ENCODE measurements at regions not wholly inside any gene's neighbourhood (a gene's known extent, or its start where the extent isn't known, plus 50 kb on each side); places are given as distances from the start of the nearest gene placed in this dataset.

DNA sequence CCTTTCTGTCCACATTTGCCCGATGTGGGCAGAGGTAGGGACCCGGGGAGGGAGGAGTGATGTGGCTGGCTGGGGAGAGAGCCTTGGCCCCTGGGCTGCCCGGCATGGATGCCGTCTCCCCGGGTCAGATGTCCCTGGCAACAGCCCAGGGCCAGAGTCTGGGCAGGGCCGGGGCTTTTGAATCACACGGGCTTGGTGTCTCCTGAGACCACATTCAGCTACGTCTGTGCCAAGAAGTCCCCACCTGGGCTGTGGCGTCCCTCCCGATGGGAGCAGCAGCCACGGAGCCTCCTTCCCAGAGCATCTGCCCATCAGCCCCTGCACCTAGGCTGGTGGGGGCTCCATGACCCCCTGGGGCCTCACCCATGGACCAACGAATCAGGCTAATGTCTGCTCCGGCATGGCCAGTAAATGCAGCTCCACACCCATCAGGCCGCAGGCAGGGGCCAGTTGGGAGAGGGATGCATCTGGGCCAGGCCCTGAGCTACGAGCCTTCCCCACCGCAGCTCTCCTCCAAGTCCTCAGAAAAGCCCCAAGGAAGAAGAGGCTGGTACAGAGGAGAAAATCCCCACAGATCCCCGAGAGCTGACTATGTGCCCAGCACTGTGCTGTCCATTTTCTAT, 109.4 kb downstream of the RFLNA start:
- H3K9me3 ChIP-seq (ENCODE audit: insufficient read depth, low read length), result no peaks in the 10 kb centered on the region
- H3K4me3 ChIP-seq (ENCODE audit: insufficient read length, low read depth), result no peak overlapping the region
- no peaks in the 10 kb centered on the region for H3K27me3 ChIP-seq (ENCODE audit: insufficient read depth, insufficient read length)
- DNase-seq (ENCODE audit: low read depth, low spot score), result no peak
- H3K36me3 ChIP-seq (ENCODE audit: insufficient read depth, insufficient read length, low read length), result peaks cover 65% of the 10 kb centered on the region
- TF ChIP-seq SUZ12 (IDR thresholded peaks at IDR 0.05; ENCODE audit: extremely low read depth, insufficient read depth, insufficient read length) (no peak), ZNF274 (IDR thresholded peaks at IDR 0.05; ENCODE audit: low read depth, low read length) (no peak), YY1 (IDR thresholded peaks at IDR 0.05; ENCODE audit: insufficient read depth, insufficient read length) (no peak)
- H3K9ac ChIP-seq (ENCODE audit: insufficient read length, low read depth), result peak overlapping the region; percentile 52
- H3K4me1 ChIP-seq (ENCODE audit: insufficient read depth, insufficient read length), result peaks cover 58% of the 10 kb centered on the region

DNA sequence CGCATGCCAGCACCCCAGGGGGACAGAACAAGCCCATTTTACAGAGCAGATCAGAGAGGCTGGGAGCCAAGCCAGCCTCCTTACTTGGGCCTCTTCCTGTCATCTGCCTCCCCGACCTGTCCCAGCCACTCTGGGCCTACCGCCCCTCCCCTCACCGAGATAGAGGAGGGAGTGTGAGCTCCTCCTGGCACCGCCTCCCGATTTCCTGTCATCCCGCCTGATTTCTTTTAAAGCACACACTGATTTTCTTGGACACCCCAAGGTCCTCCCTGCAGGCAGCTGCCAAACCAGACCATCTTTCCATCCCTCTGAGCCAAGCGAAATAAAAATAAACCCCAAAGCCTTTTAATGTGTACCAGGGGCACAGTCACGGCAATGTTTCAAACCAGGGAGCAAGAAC, 108.4 kb downstream of the RFLNA start:
- Histone ChIP-seq H3K4me3 (ENCODE audit: insufficient read length, low read depth) (no peak overlapping the region), H3K27me3 (ENCODE audit: insufficient read depth, insufficient read length) (no peaks in the 10 kb centered on the region), H3K9me3 (ENCODE audit: insufficient read depth, low read length) (no peaks in the 10 kb centered on the region), H3K36me3 (ENCODE audit: insufficient read depth, insufficient read length, low read length) (peaks cover 67% of the 10 kb centered on the region), H3K4me1 (ENCODE audit: insufficient read depth, insufficient read length) (peaks cover 58% of the 10 kb centered on the region), H3K9ac (ENCODE audit: insufficient read length, low read depth) (no peak overlapping the region)
- no peak for DNase-seq (ENCODE audit: low read depth, low spot score)
- TF ChIP-seq SUZ12 (IDR thresholded peaks at IDR 0.05; ENCODE audit: extremely low read depth, insufficient read depth, insufficient read length), result no peak
- TF ChIP-seq ZNF274 (IDR thresholded peaks at IDR 0.05; ENCODE audit: low read depth, low read length), result no peak
- TF ChIP-seq YY1 (IDR thresholded peaks at IDR 0.05; ENCODE audit: insufficient read depth, insufficient read length), result no peak

DNA sequence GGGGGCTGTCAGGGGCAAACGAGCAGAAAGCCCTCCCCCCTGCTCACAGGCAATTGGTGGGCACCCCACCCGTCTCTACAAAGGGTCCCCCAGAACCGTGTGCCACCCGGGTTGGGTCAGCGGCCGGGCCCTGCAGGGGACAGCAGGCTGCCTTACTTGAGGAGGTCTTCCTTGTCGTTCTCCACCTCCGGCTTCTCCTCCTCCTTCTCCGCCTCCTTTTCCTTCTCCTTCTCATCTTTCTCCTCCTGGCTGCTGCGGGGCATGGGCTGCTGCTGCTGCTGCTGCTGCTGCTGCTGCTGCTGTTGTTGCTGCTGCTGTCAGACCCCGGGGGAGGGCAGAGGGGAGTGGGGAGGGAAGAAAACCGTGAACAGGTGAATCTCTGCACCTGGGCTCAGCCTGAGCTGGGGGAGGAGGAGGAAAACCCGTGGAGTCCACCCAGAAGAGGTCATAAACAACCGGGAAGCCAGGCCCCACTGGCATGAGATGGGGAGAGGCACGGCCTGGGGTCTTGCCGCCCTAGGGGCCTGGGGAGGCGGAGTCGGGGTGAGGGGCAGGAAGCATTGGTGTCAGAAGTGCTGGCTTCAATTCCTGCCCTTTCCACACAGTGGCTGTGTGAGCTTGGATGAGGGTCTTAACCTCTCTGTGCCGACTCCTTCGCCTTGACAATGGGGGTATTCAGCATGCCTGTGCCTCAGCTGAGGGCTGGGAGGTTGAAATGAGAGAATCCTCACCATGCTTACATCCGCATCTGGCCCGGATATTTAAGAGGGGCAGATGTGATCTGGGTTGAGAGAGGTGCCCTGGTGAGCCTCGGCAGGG, 107.6 kb downstream of the RFLNA start:
- no peak for DNase-seq (ENCODE audit: low read depth, low spot score)

DNA sequence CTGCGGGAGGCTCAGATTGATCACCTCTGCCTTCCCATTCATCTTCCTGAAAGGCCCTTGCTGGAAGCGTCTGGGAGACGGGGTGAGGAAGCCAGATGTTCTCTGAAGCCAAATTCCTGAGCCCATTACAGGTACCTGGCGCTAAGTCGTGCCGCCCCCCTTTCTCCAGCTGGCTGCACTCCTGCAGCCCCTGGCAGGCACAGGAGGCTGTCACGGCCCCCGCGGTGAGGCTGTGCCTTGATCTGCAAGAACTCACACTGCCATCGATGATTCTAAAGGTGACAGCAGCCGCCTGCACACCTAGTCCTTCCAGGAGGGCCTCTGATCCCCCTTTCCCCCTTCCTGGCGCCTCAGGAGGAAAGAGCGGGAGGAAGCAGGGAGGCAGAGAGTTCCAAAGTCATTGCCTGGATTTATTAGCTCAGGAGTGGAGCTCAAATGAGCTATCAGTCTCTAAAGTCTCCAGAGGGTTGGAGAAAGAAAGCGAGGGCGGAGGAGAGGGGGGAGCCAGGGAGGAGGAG, 106.9 kb downstream of the RFLNA start:
- TF ChIP-seq YY1 (IDR thresholded peaks at IDR 0.05; ENCODE audit: insufficient read depth, insufficient read length) (no peak), ZNF274 (IDR thresholded peaks at IDR 0.05; ENCODE audit: low read depth, low read length) (no peak), SUZ12 (IDR thresholded peaks at IDR 0.05; ENCODE audit: extremely low read depth, insufficient read depth, insufficient read length) (no peak)
- no peak for DNase-seq (ENCODE audit: low read depth, low spot score)
- peaks cover 72% of the 10 kb centered on the region for H3K36me3 ChIP-seq (ENCODE audit: insufficient read depth, insufficient read length, low read length)
- no peak overlapping the region for H3K4me3 ChIP-seq (ENCODE audit: insufficient read length, low read depth)
- H3K9ac ChIP-seq (ENCODE audit: insufficient read length, low read depth), result peak overlapping the region; percentile 45
- H3K4me1 ChIP-seq (ENCODE audit: insufficient read depth, insufficient read length), result peaks cover 51% of the 10 kb centered on the region
- H3K27me3 ChIP-seq (ENCODE audit: insufficient read depth, insufficient read length), result no peaks in the 10 kb centered on the region
- no peaks in the 10 kb centered on the region for H3K9me3 ChIP-seq (ENCODE audit: insufficient read depth, low read length)

More for the DNA sequence above, 107.6 kb downstream of the RFLNA start:
- no peaks in the 10 kb centered on the region for H3K9me3 ChIP-seq (ENCODE audit: insufficient read depth, low read length)
- peak overlapping the region; percentile 26 for H3K9ac ChIP-seq (ENCODE audit: insufficient read length, low read depth)
- H3K4me1 ChIP-seq (ENCODE audit: insufficient read depth, insufficient read length), result peaks cover 54% of the 10 kb centered on the region
- H3K36me3 ChIP-seq (ENCODE audit: insufficient read depth, insufficient read length, low read length), result peaks cover 72% of the 10 kb centered on the region
- TF ChIP-seq ZNF274 (IDR thresholded peaks at IDR 0.05; ENCODE audit: low read depth, low read length) (no peak), SUZ12 (IDR thresholded peaks at IDR 0.05; ENCODE audit: extremely low read depth, insufficient read depth, insufficient read length) (no peak), YY1 (IDR thresholded peaks at IDR 0.05; ENCODE audit: insufficient read depth, insufficient read length) (no peak)
- H3K27me3 ChIP-seq (ENCODE audit: insufficient read depth, insufficient read length), result no peaks in the 10 kb centered on the region
- H3K4me3 ChIP-seq (ENCODE audit: insufficient read length, low read depth), result no peak overlapping the region

DNA sequence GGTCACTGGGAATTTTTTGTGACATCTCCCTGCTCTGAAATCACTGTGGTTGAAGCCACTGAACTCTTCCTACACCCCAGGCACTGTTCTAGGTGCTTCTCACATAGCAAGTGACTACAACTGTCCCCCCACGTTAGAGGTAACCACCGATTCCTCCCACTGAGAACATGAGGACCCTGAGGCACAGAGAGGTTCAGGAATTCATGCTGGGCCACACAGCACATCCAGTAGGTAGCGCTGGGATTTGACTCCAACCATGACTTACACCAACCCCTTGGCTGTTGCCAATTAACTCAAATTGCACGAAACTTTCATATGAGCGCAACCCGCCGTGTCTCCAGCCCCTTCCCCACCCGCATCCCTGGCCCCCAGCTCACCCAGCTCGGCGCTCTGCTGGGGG, 105.2 kb downstream of the RFLNA start:
- Histone ChIP-seq H3K4me3 (ENCODE audit: insufficient read length, low read depth) (no peak overlapping the region), H3K4me1 (ENCODE audit: insufficient read depth, insufficient read length) (peaks cover 54% of the 10 kb centered on the region), H3K9ac (ENCODE audit: insufficient read length, low read depth) (no peak overlapping the region), H3K27me3 (ENCODE audit: insufficient read depth, insufficient read length) (no peaks in the 10 kb centered on the region), H3K9me3 (ENCODE audit: insufficient read depth, low read length) (no peaks in the 10 kb centered on the region), H3K36me3 (ENCODE audit: insufficient read depth, insufficient read length, low read length) (peaks cover 73% of the 10 kb centered on the region)
- DNase-seq (ENCODE audit: low read depth, low spot score), result no peak
- TF ChIP-seq SUZ12 (IDR thresholded peaks at IDR 0.05; ENCODE audit: extremely low read depth, insufficient read depth, insufficient read length) (no peak), ZNF274 (IDR thresholded peaks at IDR 0.05; ENCODE audit: low read depth, low read length) (no peak), YY1 (IDR thresholded peaks at IDR 0.05; ENCODE audit: insufficient read depth, insufficient read length) (no peak)

DNA sequence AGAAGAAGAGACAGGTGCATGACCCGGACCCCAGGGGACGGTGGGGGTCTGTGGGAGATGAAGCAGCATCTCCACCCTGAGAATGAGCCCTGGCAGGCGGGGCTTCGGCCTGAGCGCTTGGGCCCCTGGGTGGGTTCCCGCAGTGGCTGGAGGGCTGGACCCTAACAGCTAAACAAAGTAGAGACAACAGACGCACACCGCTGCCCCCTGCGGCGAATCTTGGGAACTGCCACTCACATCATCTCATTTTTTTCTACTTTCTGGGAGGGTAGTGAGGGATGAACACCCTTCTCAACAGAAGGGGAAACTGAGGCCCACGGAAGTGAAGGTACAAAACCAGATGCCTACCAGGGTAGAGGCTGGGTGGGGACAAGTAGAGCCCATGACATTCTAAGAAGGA, 104.7 kb downstream of the RFLNA start:
- peak; percentile 27 for DNase-seq (ENCODE audit: low read depth, low spot score)
- H3K36me3 ChIP-seq (ENCODE audit: insufficient read depth, insufficient read length, low read length), result peaks cover 76% of the 10 kb centered on the region
- H3K9ac ChIP-seq (ENCODE audit: insufficient read length, low read depth), result no peak overlapping the region
- TF ChIP-seq SUZ12 (IDR thresholded peaks at IDR 0.05; ENCODE audit: extremely low read depth, insufficient read depth, insufficient read length), result no peak
- TF ChIP-seq ZNF274 (IDR thresholded peaks at IDR 0.05; ENCODE audit: low read depth, low read length), result no peak
- TF ChIP-seq YY1 (IDR thresholded peaks at IDR 0.05; ENCODE audit: insufficient read depth, insufficient read length), result no peak
- H3K4me3 ChIP-seq (ENCODE audit: insufficient read length, low read depth), result no peak overlapping the region
- H3K9me3 ChIP-seq (ENCODE audit: insufficient read depth, low read length), result no peaks in the 10 kb centered on the region
- H3K27me3 ChIP-seq (ENCODE audit: insufficient read depth, insufficient read length), result no peaks in the 10 kb centered on the region
- peaks cover 54% of the 10 kb centered on the region for H3K4me1 ChIP-seq (ENCODE audit: insufficient read depth, insufficient read length)
